ENCODE measurements at regions not wholly inside any gene's neighbourhood (a gene's known extent, or its start where the extent isn't known, plus 50 kb on each side); places are given as distances from the start of the nearest gene placed in this dataset.

GRCh38 chr1:222880587-222880986, 65.7 kb downstream of the DISP1 start:
- Histone ChIP-seq H3K79me2 (ENCODE audit: control insufficient read depth, insufficient read depth, low read length) (no peaks in the 10 kb centered on the region), H3K27ac (ENCODE audit: insufficient read depth, low read depth, low read length) (no peak overlapping the region), H3K27me3 (ENCODE audit: control insufficient read depth in 2 of 2, insufficient read depth in 2 of 2, low read length in 2 of 2) (no peaks in the 10 kb centered on the region), H2AFZ (ENCODE audit: low read depth, low read length) (no peak overlapping the region), H3K4me2 (ENCODE audit: insufficient read depth, low read length) (no peak overlapping the region), H3K9me3 (replicated peaks; ENCODE audit: control insufficient read depth, insufficient read depth, low read length) (no peaks in the 10 kb centered on the region), H3K36me3 (ENCODE audit: control insufficient read depth in 2 of 2, extremely low read depth in 1 of 2, insufficient read depth in 2 of 2, low read length in 2 of 2) (no peaks in the 10 kb centered on the region), H3K9me1 (replicated peaks; ENCODE audit: control insufficient read depth, extremely low read depth, insufficient read depth, low read length) (no peaks in the 10 kb centered on the region), H3K4me1 (ENCODE audit: control insufficient read depth, extremely low read depth, insufficient read depth, low read length) (no peaks in the 10 kb centered on the region), H4K20me1 (replicated peaks; ENCODE audit: control insufficient read depth, extremely low read depth, insufficient read depth, low read length) (no peaks in the 10 kb centered on the region), H3K4me3 (replicated peaks in 1 of 3; ENCODE audit: insufficient read depth in 1 of 3, low read depth in 1 of 3, low read length in 3 of 3) (no peak overlapping the region), H3K9ac (replicated peaks; ENCODE audit: extremely low read depth, insufficient read depth, low read length) (no peak overlapping the region)
- dilution Hi-C loops (cut with MboI; ENCODE audit: extremely low pct_ligation_motif_present, low sequenced_read_pairs) (no loop called here), intact Hi-C loops (cut with micrococcal nuclease) (no loop called here)
- peak; percentile 10 for DNase-seq (ENCODE audit: low read depth, low spot score)
- TF ChIP-seq JUN (IDR thresholded peaks at IDR 0.05; ENCODE audit: borderline replicate concordance, insufficient read depth, insufficient read length, low read depth), result peak; percentile 40
- TF ChIP-seq FOS (IDR thresholded peaks at IDR 0.05; ENCODE audit: borderline replicate concordance, insufficient read depth, low read length), result peak; percentile 64
- no peak for TF ChIP-seq CTCF (IDR thresholded peaks at IDR 0.05; ENCODE audit: extremely low read depth in 1 of 2, insufficient read depth in 1 of 2, low read depth in 1 of 2, low read length in 2 of 2)
- TF ChIP-seq MAX (IDR thresholded peaks at IDR 0.05; ENCODE audit: insufficient read depth, insufficient read length), result no peak
- no peak for TF ChIP-seq POLR2AphosphoS5 (IDR thresholded peaks at IDR 0.05; ENCODE audit: insufficient read depth, low read depth, low read length)
- TF ChIP-seq MYC (IDR thresholded peaks at IDR 0.05; ENCODE audit: low read depth, low read length), result no peak
- TF ChIP-seq EZH2 (IDR thresholded peaks at IDR 0.05; ENCODE audit: borderline replicate concordance, low read depth, low read length, severe bottlenecking), result no peak
- POLR2A ChIA-PET, result no interaction called here
- CTCF ChIA-PET, result no interaction called here
- BruUV-seq (replicated peaks), result no TSS peak
- FAIRE-seq, result no peak
